ENCODE measurements at regions not wholly inside any gene's neighbourhood (a gene's known extent, or its start where the extent isn't known, plus 50 kb on each side); places are given as distances from the start of the nearest gene placed in this dataset.

DNA sequence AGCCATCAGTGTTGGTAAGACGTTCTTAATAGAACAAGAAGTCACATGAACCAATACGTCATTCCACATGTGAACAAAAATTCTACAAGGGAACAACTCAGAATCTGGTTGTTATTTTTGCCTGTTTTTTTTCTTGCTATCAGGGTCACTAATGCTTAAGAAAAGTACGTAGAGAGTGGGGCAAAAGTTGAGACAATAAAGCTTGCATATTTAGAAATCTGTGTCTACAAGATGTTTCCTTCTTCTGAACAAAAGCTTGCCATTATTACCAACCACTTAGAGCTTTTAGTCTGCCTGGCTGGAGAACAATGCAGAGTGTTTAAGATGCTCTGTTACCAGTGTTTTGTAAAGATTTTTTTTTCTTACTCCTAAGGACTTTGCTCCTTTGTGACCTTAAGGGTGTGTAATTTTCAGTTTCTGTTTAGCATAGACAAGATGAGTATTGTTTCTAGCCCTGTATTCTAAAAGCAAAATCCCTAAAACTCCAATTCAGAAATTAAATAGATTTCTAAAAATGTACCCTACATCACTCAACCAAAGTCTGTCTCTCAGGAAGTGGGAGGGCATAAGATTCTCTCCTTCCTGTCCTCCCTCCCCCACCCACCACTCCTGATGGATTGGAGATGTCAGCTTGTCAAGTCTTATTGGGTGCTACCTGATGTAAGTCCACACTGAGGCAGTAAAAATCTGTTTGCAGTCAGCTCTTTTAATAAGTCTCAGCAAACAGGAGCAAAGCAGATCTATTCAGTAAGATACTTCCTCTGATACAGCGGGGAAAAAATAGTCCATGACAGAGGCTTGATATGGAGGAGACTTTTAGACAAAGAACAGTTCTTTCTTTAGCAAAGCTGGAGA, 267.6 kb downstream of the GRIN2B start:
- TF ChIP-seq, protein P1, sequence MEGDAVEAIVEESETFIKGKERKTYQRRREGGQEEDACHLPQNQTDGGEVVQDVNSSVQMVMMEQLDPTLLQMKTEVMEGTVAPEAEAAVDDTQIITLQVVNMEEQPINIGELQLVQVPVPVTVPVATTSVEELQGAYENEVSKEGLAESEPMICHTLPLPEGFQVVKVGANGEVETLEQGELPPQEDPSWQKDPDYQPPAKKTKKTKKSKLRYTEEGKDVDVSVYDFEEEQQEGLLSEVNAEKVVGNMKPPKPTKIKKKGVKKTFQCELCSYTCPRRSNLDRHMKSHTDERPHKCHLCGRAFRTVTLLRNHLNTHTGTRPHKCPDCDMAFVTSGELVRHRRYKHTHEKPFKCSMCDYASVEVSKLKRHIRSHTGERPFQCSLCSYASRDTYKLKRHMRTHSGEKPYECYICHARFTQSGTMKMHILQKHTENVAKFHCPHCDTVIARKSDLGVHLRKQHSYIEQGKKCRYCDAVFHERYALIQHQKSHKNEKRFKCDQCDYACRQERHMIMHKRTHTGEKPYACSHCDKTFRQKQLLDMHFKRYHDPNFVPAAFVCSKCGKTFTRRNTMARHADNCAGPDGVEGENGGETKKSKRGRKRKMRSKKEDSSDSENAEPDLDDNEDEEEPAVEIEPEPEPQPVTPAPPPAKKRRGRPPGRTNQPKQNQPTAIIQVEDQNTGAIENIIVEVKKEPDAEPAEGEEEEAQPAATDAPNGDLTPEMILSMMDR (IDR thresholded peaks at IDR 0.05) = no peak
- no peak for TF ChIP-seq TAF1 (IDR thresholded peaks at IDR 0.05; ENCODE audit: borderline replicate concordance, low read depth, low read length)
- TF ChIP-seq JUND (IDR thresholded peaks at IDR 0.05) = no peak
- TF ChIP-seq YY1 (IDR thresholded peaks at IDR 0.05; ENCODE audit: low read depth) = no peak
- TF ChIP-seq RCOR1 (IDR thresholded peaks at IDR 0.05; ENCODE audit: low read length) = no peak
- no peak for TF ChIP-seq MXI1 (IDR thresholded peaks at IDR 0.05; ENCODE audit: low read depth, low read length)
- TF ChIP-seq RFX5 (IDR thresholded peaks at IDR 0.05; ENCODE audit: low read length) = no peak

Data from SK-N-SH (cell line).